Ureter (tissue), 1 donor: ENCODE measurements at regions not wholly inside any gene's neighbourhood (a gene's known extent, or its start where the extent isn't known, plus 50 kb on each side); places are given as distances from the start of the nearest gene placed in this dataset.

Experiments used
- DNase-seq: peaks from one replicate; pipeline ENCODE4 v3.0.0-alpha.2; 2020; ENCODE audit warnings: low spot score
- donor health status: DM: yes; HTN: yes; CAD: no.

GRCh38 chr18:33957707-33958106 is 267.0 kb downstream of the NOL4 start:
- no peak for DNase-seq

- no peak for DNase-seq
Observed at GRCh38 chr18:33951031-33951430, 273.7 kb downstream of the NOL4 start.

GRCh38 chr18:33946336-33946735 is 278.4 kb downstream of the NOL4 start:
- no peak for DNase-seq

GRCh38 chr18:33944493-33944892 is 280.2 kb downstream of the NOL4 start:
- DNase-seq = no peak

GRCh38 chr18:33937270-33937816 is 287.4 kb downstream of the NOL4 start:
- DNase-seq = no peak

- DNase-seq = no peak
Observed at GRCh38 chr18:33934258-33934657, 290.5 kb downstream of the NOL4 start.

- DNase-seq = no peak
Observed at GRCh38 chr18:33928231-33928630, 296.5 kb downstream of the NOL4 start.

GRCh38 chr18:33924576-33924975 is 300.1 kb downstream of the NOL4 start:
- DNase-seq = no peak

GRCh38 chr18:33923980-33924379 is 300.7 kb downstream of the NOL4 start:
- no peak for DNase-seq

GRCh38 chr18:33918571-33918970 is 306.1 kb downstream of the NOL4 start:
- DNase-seq = no peak

GRCh38 chr18:33916200-33916599 is 308.5 kb downstream of the NOL4 start:
- no peak for DNase-seq

- DNase-seq = no peak
Observed at GRCh38 chr18:33914399-33914798, 310.3 kb downstream of the NOL4 start.

- DNase-seq = no peak
Observed at GRCh38 chr18:33906046-33906445, 318.7 kb downstream of the NOL4 start.

GRCh38 chr18:33901894-33902512 is 322.7 kb downstream of the NOL4 start:
- no peak for DNase-seq

- no peak for DNase-seq
Observed at GRCh38 chr18:33900638-33901037, 322.6 kb downstream of the ASXL3 start.

- DNase-seq = no peak
Observed at GRCh38 chr18:33898427-33898826, 320.4 kb downstream of the ASXL3 start.

GRCh38 chr18:33878213-33878612 is 300.2 kb downstream of the ASXL3 start:
- DNase-seq = no peak

- no peak for DNase-seq
Observed at GRCh38 chr18:33875029-33875565, 297.1 kb downstream of the ASXL3 start.

- DNase-seq = no peak
Observed at GRCh38 chr18:33873112-33873511, 295.1 kb downstream of the ASXL3 start.

- no peak for DNase-seq
Observed at GRCh38 chr18:33871363-33872025, 293.5 kb downstream of the ASXL3 start.

- no peak for DNase-seq
Observed at GRCh38 chr18:33870059-33870458, 292.0 kb downstream of the ASXL3 start.

- no peak for DNase-seq
Observed at GRCh38 chr18:33866386-33866785, 288.4 kb downstream of the ASXL3 start.

GRCh38 chr18:33863912-33864311 is 285.9 kb downstream of the ASXL3 start:
- no peak for DNase-seq
